NT2/D1 (cell line): ENCODE measurements at regions not wholly inside any gene's neighbourhood (a gene's known extent, or its start where the extent isn't known, plus 50 kb on each side); places are given as distances from the start of the nearest gene placed in this dataset.

ENCODE experiments used
- SUZ12 ChIP-seq: IDR thresholded peaks from 2 replicates; pipeline ENCODE4 v1.6.1; 2011; ENCODE audit not compliant: insufficient read length, insufficient read depth; ENCODE audit errors: extremely low read depth
- ZNF274 ChIP-seq: IDR thresholded peaks from 2 replicates; pipeline ENCODE4 v1.6.1; 2011; ENCODE audit warnings: mild to moderate bottlenecking, low read depth, low read length

DNA sequence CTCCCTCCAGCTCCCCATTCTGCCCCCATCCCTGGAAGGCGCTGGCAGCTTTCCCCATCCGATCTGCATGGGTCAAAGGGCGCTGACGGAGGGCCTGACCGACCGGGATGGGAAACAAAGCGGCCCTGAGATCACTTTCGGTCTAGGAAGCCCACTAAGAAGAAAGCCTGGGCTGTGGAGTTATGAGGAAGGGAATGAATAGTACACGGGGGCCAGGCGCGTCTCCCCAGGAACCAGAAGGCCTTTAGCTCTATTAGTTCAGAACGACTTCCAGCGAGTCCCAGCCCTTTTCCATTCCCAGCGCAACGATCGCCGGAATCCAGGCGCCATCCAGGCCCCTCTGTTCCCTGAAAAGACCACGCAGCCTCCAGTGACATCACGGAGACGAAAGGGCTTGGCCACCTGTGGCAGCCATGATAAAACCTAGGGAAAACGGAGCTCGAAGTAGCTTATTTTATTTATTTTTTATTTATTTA, 70.1 kb upstream of the CCDC180 start:
- TF ChIP-seq ZNF274 (no peak), SUZ12 (no peak)
